ENCODE measurements at regions not wholly inside any gene's neighbourhood (a gene's known extent, or its start where the extent isn't known, plus 50 kb on each side); places are given as distances from the start of the nearest gene placed in this dataset.

- DNase-seq: no peak
These were observed 111.2 kb upstream of the ASIC2 start for GRCh38 chr17:33404070-33404819.

DNA sequence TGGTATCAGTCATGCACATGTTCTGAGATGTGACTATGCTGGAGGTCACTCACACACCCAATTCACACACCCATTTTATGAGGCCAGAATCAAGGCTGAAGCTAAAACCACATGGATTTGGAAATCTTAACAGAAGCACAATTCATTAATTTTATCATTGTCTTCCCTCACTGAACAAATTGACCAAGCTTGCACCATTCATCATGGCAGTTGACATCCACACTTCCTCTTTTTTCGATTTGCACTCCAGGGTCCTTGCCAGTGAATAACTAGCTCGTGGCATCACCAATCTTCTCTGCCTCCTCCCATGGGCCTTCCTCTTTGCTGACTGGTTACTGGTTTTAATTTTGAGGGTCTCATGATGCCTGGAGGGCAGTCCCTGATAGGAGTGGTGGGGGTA lies 123.0 kb upstream of the ASIC2 start:
- DNase-seq: no peak

DNA sequence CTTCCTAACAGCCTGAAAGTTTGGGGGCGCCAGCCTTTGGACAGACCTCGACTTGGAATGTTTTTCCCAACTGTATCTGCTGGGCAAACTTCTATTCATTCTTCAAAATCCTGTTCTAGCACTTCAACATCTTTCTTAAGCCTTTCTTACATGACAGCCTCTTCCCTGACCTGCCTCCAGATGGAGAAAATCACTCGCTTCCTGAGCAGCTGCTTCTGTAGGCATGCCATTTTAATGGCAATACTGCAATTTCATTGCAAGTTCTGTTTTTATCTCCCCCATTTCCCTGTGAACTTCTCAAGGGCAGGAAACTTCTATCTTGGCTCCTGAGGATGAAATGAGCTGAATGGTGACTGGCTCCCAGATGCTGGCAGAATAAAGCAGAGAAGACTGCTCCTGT lies 128.8 kb upstream of the ASIC2 start:
- no peak for DNase-seq

DNA sequence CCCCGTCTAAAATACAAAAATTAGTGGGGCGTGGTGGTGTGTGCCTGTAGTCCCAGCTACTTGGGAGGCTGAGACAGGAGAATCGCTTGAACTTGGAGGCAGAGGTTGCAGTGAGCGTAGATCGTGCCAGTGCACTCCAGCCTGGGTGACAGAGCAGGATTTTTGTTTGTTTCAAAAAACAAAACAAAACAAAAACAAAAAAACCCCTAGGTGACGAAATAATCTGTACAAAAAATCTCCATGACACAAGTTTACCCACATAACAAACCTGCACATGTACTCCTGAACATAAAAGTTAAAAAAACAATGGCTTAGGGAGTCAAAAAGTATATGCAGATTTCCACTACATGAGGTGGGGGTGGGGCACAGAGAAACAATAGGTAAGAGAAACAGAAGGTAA lies 140.5 kb upstream of the ASIC2 start:
- DNase-seq: no peak

DNA sequence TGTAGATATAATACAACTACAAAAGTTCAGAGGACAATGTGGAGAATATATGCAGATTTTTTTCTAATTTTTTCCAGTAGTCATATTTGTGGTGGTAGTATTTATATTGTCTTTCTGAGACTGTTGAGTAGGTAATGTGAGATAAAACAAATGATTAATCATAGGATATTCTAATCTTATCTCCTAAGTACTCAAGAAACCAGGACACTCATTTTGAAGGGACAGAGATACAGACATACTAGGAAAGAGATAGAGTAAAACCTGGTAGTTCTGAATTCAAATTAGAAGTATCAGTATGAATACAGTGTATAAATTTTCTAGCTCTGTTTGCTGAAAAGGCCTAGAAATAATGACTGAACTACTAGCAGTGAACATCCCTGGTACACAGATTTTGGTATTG lies 141.7 kb upstream of the ASIC2 start:
- DNase-seq: no peak

DNA sequence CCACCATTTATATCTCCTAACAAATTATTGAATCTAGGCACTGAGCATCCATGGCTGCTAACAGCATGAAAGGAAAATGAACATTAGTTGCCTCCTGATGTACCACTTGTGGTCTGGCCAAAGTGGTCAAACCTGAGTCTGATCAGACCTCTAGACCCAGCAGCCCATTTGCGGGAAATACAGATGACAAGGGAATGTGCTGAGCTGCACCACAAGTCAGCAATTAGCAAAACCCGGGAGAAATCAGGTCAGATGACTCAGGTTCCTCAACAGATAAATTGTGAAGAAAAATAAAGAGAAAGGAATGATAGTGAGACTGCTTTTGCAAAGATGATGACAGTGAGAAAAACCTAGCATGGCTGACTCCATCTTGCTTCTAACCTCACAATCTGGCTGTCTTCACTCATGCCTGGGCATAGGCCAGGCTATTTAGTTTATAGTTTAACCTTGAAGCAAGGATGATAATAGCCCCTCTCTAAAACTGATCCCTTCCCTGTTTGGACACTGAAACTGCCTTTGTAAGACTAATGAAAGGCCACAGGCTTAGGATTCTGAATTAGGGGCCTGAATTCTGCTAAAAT lies 142.7 kb upstream of the ASIC2 start:
- no peak for DNase-seq

DNA sequence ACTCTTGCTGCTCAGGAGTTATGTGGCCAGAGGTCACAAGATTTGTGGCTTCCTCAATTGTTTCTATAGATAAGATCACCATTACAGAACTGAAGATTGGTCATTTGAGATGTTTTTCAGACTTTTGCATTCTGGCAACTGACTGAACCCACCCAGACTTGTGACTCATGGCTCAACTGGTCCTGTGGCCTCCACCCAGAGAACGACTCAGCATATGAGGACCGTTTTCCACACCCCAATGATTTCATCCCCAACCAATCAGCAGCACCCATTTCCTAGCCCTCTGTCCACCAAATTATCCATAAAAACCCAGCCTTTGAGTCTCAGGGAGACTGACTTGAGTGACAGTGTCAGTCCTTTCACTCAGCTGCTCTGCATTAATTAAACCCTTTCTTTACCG lies 143.2 kb upstream of the ASIC2 start:
- no peak for DNase-seq

GRCh38 chr17:33438139-33438538 lies 145.0 kb upstream of the ASIC2 start:
- DNase-seq: no peak

DNA sequence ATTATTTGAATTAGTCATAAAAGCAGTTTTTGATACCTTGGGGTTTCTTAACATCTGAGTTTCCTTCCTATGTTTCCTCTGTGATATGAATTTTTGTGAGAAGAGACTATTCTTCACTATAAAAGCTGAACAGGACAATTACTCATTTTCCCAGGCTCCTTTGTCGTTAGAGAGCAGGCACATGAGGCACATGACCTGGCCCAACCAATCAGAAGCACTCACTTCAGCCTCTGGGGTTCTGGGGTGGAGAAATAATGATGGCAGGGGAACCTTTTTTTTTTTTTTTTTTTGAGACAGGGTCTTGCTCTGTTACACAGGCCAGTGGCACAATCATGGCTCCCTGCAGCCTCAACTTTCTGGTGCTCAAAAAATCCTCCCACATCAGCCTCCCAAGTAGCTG lies 145.5 kb upstream of the ASIC2 start:
- DNase-seq: no peak

DNA sequence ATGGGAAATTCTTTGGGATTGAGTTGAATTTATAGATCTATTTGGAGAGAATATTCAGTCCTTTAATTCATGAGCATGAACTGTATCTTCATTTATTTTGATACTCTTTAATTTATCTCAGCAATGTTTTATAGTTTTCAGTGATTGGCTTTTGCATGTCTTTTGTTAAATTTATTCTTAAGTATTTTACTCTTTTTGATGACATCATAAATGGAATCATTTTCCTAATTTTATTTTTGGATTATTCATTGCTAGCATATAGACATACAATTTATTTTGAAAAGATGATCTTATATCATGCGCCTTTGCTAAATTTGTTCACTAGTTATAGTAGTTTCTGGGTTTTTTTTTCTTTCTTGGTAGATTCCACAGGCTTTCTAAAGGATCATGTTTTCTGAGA lies 149.2 kb upstream of the ASIC2 start:
- DNase-seq: no peak

GRCh38 chr17:33444731-33445130 lies 151.6 kb upstream of the ASIC2 start:
- DNase-seq: no peak

GRCh38 chr17:33447090-33447489 lies 154.0 kb upstream of the ASIC2 start:
- DNase-seq: no peak

GRCh38 chr17:33451221-33451620 lies 158.1 kb upstream of the ASIC2 start:
- no peak for DNase-seq

- DNase-seq: no peak
These were observed 164.4 kb upstream of the ASIC2 start for GRCh38 chr17:33457477-33457876.

- DNase-seq: no peak
These were observed 166.2 kb upstream of the ASIC2 start for GRCh38 chr17:33459078-33459940.

- no peak for DNase-seq
These were observed 167.8 kb upstream of the ASIC2 start for GRCh38 chr17:33460781-33461450.

DNA sequence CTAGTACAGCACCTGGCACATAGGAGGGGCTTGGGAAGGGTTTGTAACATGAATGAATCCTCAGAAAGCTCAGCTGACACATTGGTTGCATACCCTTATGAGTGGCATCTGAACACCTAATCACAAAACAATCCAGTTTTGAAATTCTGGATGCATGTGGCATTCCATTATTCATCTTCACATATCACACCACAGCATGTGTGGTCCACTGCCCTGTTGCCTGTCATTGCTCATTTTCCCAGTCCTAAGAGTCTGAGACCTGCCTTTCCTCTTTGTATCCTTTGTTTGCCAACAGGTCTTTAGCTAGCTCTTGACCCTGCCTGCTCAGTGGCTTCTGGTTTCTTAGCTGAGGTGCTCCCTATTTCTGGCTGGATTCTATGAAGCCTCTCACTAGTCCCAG lies 170.8 kb upstream of the ASIC2 start:
- DNase-seq: no peak

- DNase-seq: no peak
These were observed 171.7 kb upstream of the ASIC2 start for GRCh38 chr17:33464669-33465280.

DNA sequence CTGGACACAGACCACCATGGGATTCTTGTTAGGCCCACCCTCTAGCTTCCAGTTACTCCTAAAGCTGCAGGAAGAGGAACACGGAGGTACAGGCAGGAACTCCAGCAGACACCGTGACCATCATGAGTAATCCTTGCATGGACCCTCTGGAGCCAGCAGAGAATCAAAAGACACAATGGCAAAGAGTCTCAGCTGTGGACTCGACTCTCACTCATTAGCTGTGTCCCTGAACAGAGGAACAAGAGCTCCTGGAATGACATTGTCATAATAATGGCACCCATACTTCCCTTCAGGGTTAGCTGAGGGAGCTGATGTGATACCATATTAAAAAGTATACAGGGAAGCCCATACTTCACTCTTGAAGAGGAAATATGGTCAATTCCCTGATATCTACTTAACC lies 176.3 kb upstream of the ASIC2 start:
- DNase-seq: no peak

DNA sequence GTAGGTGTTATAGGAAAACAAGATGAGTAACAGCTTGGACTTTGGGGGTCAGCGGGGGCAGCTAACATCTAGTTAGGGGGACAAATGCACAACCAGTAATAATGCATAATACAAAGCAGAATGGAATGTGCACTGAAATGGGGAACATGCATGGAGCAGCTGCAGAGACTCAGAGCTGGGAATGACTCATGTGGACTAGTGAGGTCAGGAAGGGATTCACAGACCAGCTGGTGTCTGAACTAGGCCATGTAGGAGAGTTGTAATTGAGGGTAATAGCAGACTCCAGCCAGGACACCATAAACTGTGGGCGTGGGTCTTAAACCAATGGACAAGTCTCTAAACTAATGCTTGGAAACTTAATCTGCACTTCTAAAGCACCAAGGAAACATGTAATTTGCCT lies 176.8 kb upstream of the ASIC2 start:
- DNase-seq: no peak

GRCh38 chr17:33473061-33473460 lies 180.0 kb upstream of the ASIC2 start:
- DNase-seq: no peak

DNA sequence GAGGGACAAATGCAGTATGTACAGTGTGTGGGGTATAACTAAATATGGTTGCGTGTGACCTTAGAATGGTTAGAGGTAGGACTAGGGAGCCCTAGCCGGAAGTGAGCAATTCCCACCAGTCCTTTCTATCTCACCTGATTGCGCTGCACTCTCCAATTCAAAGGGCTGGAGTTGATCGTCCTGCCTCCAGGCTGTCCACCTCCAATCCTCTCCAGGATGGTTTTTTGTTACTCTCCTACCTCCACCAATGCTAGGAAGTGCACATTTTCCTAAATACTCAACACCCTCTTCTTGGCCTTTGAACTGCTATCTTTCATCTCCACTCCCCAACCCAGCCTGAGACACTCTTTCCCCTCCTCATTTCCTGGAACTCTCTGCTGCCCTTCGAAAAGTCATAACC lies 181.7 kb upstream of the ASIC2 start:
- DNase-seq: no peak

DNA sequence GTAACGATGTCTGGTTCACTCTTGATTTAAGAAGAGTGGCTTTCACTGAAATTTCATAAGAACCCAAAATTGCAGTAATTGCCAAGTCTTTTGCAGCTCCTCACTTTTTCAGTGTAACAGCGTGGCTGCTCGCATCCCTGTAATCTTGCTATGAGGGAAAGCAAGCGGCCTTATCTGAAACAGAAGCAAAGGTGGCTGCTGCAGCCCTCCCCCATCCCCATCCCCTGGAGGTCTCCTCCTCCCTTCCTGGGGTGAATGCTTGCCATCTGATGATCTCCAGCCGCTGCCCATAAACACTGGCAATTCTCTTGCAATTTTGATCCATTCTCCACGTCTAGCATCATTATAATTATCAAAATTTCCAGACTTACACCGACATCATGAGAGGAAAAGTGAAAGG lies 182.5 kb upstream of the ASIC2 start:
- no peak for DNase-seq
